Stimulated activated CD4-positive, alpha-beta T cell treated with anti-CD3 and anti-CD28 coated beads, Interleukin-15, amount 100 ng/mL, for 48 hours (primary cell): ENCODE measurements at regions not wholly inside any gene's neighbourhood (a gene's known extent, or its start where the extent isn't known, plus 50 kb on each side); places are given as distances from the start of the nearest gene placed in this dataset.
"Not testable (repeated sequence)": the region's sequence is repeated elsewhere in the genome, so short reads cannot be mapped to it uniquely, and the experiment has no call there.

ENCODE experiments used
- DNase-seq, 2 donors: peaks; one replicate each; pipeline ENCODE4 v3.0.0-alpha.2; 2020; ENCODE audit warnings: low read depth in 2 of 2

DNA sequence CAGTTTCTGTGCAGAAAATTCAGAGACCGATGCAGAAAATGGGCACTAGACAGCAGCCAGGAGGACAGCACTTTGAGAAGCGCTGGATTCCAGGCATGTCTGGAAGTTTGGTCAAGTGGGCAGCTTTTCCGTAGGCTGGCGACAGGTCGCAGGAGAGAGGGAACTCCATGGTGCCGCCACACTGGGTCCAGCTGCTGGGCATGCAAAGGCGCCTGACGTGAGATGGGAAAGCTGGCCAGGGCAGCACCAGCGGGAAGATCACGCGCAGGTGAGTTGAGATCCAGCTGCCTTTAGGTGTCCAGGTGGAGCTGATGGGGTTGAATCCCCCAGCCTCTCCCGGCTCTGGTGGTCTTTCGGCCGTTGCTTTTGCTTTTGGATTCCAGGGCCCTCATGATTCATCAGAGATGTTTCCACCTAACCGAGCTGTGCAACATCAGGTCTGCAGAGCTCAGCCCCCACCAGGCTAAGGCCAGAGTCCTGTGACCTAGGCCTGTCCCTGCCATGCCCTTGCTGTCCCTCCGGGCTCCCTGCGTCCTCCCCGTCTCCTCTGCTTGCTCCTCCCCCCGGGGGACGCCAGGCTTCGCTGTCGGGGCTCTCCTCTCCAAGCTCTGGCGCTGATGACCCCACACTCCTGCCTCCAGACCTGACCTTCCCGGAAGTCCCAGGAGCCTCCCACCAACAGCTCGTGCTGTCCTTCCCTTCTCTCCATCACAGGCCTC is 1001.7 kb downstream of the BRD1 start:
- no peak for DNase-seq

DNA sequence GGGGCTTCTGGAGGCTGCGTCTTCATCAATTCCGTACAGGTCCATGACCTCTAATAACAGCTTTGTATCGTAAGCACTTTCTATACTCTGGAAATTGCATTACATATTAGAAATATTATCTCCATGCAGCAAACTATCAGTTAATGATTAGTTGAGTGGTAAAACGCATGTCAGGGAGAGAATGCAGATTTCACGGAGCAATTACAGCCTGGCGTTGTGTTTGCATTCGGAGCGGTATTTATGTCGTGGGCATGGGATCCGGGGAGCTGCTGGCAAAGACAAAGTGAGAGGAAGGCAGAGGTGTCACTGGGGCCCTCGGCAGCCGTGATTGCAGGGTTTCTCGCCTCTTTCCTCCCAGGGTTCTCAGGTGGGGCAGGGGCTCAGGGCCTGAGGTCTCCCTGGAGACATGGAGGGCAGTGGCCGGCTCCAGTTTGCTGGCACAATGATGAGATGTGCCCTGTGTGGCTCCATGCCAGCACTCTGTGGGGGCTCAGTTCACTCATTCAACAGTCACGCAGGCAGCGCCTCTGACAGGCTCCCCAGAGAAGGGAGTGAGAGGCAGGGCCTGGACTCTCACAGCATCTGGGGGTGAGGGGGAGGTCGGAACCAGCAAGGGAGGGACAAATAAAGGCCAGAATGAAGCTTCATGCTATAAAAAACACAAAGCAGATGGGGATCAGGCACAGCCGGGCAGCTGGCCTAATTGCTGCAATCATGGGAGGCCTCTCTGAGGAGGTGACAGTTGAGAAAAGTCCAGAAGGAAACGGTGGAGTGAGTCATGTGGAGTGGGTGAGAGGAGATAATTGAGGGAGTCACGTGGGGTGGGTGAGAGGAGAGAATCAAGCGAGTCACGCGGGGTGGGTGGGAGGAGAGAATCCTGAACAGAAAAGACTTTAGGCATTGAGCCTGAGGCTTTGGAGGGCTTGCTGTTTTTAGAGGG is 1002.7 kb downstream of the BRD1 start:
- no peak for DNase-seq

DNA sequence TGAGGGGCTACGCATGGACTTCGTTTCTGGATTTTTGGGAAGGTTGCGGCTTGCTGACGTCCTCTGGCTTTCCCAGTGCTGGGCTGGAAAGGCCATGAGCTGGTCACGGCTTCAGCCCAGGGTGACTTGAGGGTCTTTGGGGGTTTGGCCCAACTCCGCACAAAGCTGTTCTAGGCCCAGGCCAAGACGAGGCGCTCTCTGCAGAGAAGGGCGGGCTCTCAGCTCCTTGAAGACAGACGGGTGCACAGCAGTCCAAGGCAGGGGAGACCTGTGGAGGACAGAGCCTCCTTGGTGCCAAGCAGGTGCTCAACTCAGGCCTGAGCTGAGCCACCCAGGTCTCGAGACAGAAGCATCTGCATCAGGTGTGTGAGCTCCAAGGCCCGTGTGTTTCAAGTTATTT is 1003.7 kb downstream of the BRD1 start:
- no peak for DNase-seq

DNA sequence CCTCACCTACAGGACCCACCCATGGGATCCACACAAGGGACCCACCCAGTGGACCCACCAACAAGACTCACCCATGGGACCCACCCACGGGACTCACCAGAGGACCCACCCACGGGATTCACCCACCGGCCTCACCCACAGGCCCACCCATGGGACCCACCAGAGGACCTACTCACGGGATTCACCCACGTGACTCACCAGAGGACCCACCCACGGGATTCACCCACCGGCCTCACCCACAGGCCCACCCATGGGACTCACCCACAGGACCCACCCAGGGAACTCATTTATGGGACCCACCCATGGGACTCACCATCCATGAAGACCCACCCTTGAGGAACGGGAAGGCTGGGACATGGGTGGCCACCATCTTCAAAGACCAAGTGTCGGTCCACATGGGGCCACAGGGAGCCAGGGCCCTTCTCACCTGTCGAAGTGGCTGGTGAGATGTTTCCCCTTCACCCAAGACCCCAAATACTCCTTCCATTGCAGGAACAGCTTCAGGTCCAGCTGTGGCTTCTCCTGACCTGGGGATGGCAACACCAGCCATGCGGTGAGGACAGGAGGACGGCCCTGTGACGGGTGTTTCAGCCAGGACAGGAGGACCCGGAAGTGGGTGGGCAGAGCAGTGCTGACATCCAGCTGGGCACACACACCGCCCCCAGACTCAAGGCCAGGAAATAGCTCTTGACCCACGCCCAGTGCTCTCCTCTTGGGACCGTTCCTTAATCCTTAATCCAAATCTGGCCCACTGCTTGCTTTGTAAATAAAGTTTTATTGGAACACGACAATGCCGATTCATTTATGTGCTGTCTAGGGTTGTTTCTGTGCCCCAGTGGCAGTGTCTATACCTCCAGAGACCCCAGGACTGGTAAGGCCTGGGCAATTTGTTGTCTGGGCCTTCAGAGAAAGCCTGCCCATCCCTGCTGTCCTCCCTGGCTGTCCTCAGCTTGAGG is 1005.1 kb downstream of the BRD1 start:
- no peak for DNase-seq

DNA sequence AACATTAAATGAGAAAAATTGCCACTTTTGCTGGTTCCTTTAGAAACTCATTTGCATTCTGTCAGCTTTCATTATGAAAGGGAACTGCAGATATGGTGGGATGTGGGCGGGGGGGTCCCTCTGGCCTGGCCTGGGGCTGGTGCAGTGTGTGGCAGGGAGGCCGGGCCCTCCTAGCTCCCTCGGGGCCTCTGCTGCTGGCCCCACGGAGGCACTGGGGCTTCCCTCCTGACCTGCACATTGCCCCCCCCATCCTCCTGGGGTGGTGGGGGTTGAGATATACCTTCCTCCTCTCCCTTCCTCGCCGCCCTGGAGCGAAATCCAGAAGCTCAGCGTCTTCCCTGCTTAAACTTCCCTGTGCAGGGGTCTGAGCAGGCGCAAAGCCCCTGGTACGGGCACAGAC is 1005.9 kb downstream of the BRD1 start:
- no peak for DNase-seq

DNA sequence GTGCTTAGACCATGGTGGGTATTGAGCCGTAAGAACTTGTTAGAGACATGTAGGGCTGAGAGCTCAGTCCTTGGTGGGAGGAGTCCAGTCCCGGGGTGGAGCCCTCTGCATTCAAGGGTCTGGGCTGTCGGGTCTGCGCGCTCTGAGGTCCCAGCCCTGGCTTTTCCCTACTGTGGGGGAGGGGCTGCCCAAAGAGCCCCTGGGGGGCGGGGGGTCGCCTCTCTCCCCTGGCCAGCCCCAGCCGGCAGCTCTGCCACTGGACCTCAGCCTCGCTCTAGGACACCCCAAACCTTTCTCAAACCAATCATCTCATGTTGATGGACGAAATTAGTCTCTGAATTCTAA is 1006.4 kb downstream of the BRD1 start:
- DNase-seq, result no peak

DNA sequence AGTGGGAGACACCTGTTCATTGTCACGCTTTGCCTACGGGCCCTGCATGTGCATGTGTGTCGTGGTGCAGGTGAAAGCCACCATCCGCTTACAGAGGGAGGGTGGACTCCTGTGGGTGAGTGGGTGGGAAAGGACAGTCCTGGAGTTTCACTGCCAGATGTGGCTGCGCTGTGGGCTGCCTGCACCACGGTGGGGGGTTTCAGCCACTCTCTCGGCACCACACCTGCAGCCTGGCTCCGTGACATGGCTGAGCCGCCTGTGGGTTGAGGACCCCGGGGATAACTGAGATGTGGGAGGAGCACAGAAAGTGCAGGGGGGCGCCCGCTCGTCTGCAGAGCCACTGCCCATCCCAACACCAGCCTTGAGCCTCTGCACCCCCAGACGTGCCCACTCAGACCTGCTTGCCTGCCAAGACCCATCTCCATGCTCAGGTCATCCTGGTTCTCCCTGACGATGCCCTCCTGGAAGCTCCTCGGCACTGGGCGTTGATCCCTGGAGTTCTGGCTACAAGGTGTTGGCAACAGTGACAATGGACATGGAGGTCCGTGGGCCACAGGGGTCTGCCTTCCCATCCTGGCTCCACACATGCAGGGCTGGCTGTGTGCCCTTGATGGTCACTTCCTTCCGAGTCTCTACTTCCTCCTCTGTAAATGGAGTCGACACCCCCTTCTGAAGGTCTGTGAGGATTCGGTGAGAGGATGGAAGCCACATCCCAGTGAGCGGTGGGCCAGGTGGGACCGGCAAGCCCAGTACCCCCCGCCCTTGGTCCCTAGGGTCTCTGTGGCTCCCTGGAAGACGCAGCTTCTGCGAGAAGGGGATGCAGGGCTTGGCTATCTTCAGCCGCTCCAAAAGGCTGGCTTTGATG is 1007.0 kb downstream of the BRD1 start:
- no peak for DNase-seq

DNA sequence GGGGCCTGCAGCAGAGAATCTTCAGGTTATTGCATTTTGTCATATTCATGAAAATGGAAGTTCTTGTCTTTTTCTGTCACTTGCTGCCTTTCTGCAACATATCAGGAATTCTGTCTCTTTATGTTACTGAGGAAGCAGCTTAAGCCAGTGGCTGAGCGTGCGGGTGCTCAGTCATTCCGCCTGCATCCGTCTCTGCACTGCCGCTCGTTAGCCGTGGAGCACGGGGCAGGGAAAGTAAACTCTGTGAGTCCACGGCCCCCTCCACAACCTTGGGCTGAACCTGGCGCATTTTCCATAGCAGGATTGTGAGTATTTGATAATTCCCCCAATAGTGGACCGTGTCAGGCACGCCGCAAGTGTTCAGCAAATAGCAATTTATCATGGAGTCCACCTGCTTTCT is 1007.7 kb downstream of the BRD1 start:
- no peak for DNase-seq

DNA sequence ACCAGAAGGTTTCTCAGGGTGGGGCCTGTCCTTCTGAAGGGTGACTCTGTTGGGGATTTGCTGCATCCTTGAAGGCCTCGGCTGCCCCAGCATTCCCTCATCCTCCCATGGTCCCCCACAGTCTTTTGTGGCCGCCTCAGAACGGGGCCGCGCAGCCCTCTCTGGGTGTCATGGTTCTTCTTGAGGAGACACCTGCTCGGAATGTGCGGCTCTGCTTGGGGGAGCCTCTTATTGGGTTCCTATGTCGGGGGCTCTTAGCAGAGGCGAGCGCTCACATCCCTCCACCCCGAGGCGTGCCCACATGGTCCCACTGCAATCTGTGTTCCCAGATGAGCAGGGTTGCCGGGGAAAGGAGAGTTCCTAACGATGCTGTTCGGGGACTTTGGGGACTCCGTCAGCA is 1008.4 kb downstream of the BRD1 start:
- DNase-seq, result no peak

DNA sequence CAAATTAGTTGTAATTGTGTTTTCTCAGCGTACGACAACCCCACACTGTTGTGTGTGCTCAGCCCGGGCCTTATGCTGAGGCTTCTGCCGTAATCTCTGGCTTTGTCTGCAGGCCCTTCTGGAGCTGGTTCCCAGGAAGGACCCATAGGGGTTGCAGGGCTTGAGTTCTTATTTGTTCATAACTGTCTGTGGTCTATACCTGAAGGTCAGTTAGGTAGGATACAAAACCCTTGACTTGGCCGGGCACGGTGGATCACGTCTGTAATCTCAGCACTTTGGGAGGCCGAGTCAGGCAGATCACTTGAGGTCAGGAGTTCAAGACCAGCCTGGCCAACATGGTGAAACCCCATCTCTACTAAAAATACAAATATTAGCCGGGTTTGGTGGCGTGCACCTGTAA is 1010.2 kb downstream of the BRD1 start:
- DNase-seq, result not testable (repeated sequence)

DNA sequence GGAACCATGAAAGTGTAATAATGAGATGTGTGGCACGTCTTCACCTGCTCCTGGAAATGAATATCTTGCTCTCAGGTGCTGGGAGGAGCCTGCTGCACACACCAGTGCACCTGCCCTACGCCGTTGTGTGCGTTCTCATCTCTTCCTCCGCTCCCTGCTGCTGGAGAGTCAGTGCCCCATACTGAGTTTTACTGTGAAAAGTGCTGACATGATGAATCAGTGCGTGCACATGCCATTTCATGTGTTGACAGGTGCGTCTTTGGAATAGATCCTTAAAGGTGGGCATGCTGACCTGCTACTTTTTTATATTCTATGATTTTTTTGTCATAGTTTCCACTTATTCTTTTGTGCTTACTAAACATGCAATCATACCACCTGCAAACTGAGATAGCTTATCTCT is 1015.8 kb downstream of the BRD1 start:
- DNase-seq, result no peak

DNA sequence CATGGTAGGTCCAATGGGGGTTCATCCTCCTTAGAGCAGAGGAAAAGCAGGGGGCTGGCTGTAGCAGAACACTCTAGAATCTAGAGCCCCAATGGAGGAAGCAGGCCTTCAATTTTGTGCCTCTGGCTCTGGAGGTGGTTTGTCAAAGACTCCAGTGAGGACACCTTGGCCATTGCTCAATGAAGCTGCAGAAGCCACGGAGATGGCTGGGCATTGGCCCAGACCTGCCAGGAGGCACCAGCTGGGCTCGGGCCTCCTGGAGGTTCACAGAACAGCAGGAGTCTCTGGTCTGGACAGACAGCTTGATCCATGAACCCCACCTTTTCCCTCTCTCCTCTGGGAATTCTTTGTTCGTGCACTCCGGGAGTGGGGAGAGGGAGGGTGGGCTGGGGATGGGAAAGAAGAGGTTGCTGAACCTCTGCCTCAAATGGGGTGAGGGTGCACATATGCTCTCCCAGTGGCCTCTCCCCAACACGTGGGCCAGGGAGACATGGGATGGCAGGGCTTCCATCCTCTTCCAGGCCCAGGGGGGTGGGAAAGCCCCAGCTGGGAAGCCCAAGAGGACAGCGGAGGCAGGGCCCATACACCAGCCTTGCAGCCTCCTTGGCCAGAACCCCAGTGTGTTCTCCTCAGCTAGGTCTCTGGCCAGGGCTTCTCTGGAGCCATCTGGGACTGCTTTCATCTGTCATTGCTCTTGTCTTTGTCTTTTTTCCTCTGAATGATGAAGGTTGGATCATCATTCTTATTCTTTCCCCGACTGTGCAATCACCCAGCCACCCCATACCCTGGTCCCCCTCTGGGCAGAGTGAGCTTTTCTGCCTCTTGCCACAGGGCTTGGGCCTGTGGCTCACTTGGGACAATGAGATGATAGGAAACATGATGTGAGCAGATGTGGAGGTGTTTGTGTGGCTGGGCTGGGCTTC is 1019.4 kb downstream of the BRD1 start:
- DNase-seq, result no peak

DNA sequence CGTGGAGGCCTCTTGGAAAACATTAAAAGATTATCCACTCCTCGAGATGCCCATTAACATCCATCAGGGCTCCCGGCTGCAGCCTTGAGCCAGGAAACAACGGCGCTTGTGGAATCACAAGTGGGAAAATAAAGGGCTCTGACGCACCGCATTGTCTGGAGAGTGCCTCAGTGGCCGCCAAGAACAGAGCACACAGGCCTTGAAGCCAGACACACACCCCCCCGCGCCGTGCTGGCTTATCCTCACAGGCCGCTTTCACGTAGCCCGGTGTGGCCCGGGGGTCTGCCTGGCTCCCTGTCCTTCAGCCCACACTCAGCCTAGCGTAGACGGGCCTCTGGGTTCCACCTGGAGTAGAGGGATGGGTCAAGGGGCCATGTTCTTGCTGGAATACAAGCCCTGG is 1020.5 kb downstream of the BRD1 start:
- no peak for DNase-seq

DNA sequence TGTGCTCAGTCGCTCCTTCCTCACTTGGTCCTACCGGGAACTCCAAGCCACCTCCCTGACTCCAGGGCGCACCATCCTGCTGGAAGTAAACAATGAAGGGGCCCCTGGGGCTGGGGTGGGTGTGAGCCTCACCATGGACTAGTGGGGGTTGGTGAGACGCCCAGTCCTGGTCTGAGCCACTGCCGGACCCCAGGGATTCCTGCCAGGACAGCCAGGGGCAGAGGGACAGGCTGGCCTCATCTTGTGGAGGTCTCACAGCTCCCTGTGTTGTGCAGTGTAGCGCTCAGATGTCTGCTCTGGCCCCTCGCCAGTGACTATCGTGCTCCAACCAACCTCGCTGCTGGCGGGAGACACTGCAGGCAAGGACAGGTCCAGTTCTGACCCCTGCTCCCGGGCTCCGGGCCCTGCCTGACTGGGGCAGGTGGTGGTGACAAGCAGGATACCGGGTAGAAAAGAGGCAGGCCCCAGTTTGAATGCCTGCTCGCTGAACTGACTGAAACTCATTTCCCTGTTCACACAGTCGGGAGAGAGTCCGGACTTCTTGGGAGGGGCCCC is 1021.4 kb downstream of the BRD1 start:
- DNase-seq, result no peak

DNA sequence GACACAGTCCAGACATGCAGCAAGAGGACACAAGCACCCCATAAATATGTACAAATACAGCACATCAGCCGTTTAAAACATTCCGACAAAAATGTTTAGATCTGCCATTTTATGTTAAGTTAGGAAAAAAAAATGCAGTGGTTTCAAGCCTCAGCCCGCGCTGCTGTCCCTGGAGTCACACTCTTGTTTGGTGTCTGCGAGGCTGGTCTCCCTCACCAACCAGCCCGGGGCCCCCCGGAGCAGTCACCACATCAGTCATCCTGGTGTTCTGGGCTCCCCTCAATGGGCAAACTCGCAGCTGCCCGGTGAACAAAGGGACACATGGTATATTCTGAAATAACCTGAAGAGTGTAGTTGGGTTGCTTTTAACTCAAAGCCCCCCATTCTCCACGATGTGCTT is 1022.2 kb downstream of the BRD1 start:
- DNase-seq, result no peak

DNA sequence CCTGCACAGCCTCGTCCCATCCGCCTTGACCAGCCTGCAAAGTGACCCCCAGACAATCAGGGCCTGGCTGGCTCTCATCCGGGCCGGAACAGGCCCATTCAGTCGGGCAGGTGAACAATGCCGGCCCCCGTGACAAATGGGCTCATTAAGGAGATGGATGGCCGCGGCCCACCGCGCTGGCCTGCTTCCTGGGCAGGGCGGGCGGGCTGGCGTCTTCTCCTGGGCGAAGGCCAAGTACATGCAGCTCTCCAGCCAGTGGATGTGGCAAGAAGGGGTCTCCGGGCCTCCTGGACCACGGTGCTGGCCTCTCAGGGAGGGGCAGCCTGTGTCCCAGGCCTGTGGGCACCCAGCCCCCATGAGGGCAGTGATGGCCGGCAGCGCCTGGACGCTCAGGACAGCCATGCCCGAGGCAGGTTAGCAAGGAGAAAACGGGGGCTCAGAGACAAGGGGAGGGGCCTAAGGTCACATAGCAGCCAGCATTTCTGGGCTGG is 1022.8 kb downstream of the BRD1 start:
- no peak for DNase-seq

DNA sequence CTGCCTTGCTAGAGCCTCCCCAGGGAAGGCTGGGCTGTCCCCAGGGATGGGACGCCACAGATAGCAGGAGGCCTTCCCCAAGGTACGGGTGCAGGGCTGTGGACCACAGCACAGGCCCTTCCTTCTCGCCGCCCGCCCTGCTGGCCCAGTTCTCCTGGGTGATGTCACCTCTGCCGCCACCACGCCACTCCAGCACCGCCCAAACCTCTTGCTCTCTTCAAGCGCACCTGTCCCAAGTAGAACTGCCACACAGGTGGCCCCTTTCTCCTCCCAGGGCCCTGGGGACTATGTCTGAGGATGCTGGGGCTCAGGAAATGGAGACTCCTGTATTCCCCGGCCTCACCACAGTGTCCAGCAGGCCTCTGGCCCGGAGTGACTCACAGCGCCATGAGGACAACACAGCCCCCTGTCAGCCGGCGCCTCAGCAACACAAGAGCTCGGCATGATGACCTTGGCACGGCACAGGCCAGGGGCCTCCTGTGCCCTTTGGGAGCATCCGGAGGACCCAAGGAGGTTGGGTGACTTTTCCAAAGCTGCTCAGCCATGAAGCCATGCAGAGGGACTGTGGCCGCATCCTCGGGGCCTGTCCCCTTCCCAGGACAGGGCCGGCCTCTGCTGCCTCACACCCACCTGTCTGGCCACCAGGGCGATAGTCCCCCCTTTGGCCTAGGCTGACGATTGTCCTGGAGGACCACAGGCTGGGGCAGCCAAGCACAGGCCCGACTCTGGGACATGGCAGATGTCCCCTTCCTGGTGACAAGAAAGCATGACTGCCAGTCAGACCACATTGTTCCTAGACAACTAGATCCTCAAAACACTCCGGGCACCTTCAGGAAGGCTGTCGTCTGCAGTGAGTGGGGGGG is 1023.5 kb downstream of the BRD1 start:
- DNase-seq, result no peak

DNA sequence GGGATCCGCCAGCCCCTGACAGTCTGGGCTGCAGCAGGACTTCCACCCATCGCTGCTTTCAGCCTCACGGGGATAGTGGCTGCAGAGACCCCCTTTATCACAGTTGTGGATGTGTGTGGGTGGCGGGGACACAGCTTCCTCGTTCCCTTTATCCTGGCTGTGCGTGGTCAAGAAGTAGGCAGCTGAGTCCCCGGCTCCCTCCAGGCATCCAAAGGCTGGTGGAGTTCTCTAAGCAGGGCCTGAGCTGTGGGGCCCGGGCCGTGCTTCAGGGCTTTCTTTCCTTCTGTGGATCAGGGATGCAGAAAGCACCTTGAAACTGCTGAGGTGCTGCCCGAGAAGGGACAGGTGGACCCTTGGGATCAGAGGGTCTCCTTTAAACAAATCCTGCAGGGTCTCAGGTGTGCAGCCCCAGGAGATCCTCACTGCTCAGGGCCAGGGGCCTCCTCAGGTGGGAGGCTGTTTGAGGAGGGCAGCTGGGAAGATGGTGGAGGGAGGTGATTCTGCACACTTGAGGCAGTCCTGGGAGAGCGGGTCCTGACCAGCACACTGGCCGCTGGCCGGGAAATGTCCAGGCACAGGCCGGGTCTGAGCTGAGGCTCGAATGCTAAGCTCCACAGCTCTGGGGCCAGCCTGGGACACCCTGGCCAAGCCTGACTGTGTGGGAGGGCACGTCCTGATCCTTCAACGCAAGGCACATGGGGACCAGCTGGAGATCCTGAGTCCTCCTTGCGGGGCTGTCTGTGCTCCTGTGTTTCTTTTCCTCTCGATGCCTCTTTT is 1024.3 kb downstream of the BRD1 start:
- no peak for DNase-seq
